Limb (tissue), 2 donors: ENCODE measurements at regions not wholly inside any gene's neighbourhood (a gene's known extent, or its start where the extent isn't known, plus 50 kb on each side); places are given as distances from the start of the nearest gene placed in this dataset.
"Not testable (repeated sequence)": the region's sequence is repeated elsewhere in the genome, so short reads cannot be mapped to it uniquely, and the experiment has no call there.

Experiments used
- DNase-seq, 2 donors: peaks; one replicate each; pipeline ENCODE4 v3.0.0-alpha.2; 2016; ENCODE audit errors: extremely low spot score in 2 of 2

GRCh38 chr11:80297858-80298632 lies 857.2 kb upstream of the TENM4 start:
- no peak for DNase-seq

- no peak for DNase-seq
Measured at GRCh38 chr11:80293293-80293692, 852.5 kb upstream of the TENM4 start.

GRCh38 chr11:80284946-80285785 lies 844.3 kb upstream of the TENM4 start:
- DNase-seq, result no peak

- no peak for DNase-seq
Measured at GRCh38 chr11:80282643-80283042, 841.8 kb upstream of the TENM4 start.

GRCh38 chr11:80281194-80281593 lies 840.4 kb upstream of the TENM4 start:
- DNase-seq, result no peak

- peak; percentile 53 to 71 for DNase-seq
Measured at GRCh38 chr11:80280737-80281136, 839.9 kb upstream of the TENM4 start.

- no peak for DNase-seq
Measured at GRCh38 chr11:80261776-80262175, 820.9 kb upstream of the TENM4 start.

GRCh38 chr11:80257319-80258015 lies 816.6 kb upstream of the TENM4 start:
- not testable (repeated sequence) for DNase-seq

- DNase-seq, result no peak
Measured at GRCh38 chr11:80255021-80255420, 814.2 kb upstream of the TENM4 start.

GRCh38 chr11:80241766-80242165 lies 800.9 kb upstream of the TENM4 start:
- no peak for DNase-seq

- no peak for DNase-seq
Measured at GRCh38 chr11:80240245-80240644, 799.4 kb upstream of the TENM4 start.

GRCh38 chr11:80239217-80239616 lies 798.4 kb upstream of the TENM4 start:
- no peak for DNase-seq

GRCh38 chr11:80227915-80228314 lies 787.1 kb upstream of the TENM4 start:
- DNase-seq, result no peak

GRCh38 chr11:80214413-80214812 lies 773.6 kb upstream of the TENM4 start:
- DNase-seq, result no peak

GRCh38 chr11:80211673-80212072 lies 770.8 kb upstream of the TENM4 start:
- no peak for DNase-seq

- DNase-seq, result no peak
Measured at GRCh38 chr11:80204021-80204420, 763.2 kb upstream of the TENM4 start.

- no peak for DNase-seq
Measured at GRCh38 chr11:80196932-80197554, 756.2 kb upstream of the TENM4 start.

- DNase-seq, result no peak
Measured at GRCh38 chr11:80196041-80196440, 755.2 kb upstream of the TENM4 start.

GRCh38 chr11:80194625-80195024 lies 753.8 kb upstream of the TENM4 start:
- no peak for DNase-seq

GRCh38 chr11:80194016-80194415 lies 753.2 kb upstream of the TENM4 start:
- DNase-seq, result no peak

- no peak for DNase-seq
Measured at GRCh38 chr11:80188076-80188627, 747.3 kb upstream of the TENM4 start.
